ENCODE measurements at regions not wholly inside any gene's neighbourhood (a gene's known extent, or its start where the extent isn't known, plus 50 kb on each side); places are given as distances from the start of the nearest gene placed in this dataset.

- POLR2A ChIA-PET: no interaction called here
- Histone ChIP-seq H3K4me2 (replicated peaks; ENCODE audit: low read depth, low read length, poor library complexity, severe bottlenecking) (no peak overlapping the region), H3K79me2 (ENCODE audit: control insufficient read depth, insufficient read depth, low read length) (no peaks in the 10 kb centered on the region), H3K9ac (ENCODE audit: low read length) (no peak overlapping the region), H3K9me3 (ENCODE audit: control extremely low read depth in 1 of 3, control insufficient read depth in 2 of 3, insufficient read depth in 1 of 3, low read length in 2 of 3) (peaks cover 0 to 8% (median 0%) of the 10 kb centered on the region in 3 donors), H3K36me3 (replicated peaks in 1 of 2; ENCODE audit: control extremely low read depth in 1 of 2, control insufficient read depth in 1 of 2, extremely low read depth in 1 of 2, insufficient read depth in 2 of 2, low read length in 1 of 2) (no peaks in the 10 kb centered on the region), H3K27me3 (replicated peaks in 1 of 4; ENCODE audit: control extremely low read depth in 1 of 4, control insufficient read depth in 3 of 4, insufficient read depth in 4 of 4, low read length in 3 of 4) (no peaks in the 10 kb centered on the region), H2AFZ (ENCODE audit: insufficient read depth, low read depth, low read length, poor library complexity, severe bottlenecking) (no peak overlapping the region), H4K20me1 (ENCODE audit: control insufficient read depth, insufficient read depth, low read length, poor library complexity, severe bottlenecking) (no peaks in the 10 kb centered on the region), H3K4me1 (ENCODE audit: control insufficient read depth in 2 of 2, insufficient read depth in 2 of 2, low read length in 2 of 2) (no peaks in the 10 kb centered on the region), H3K4me3 (ENCODE audit: control extremely low read depth in 1 of 5, extremely low read depth in 1 of 5, insufficient read depth in 1 of 5, low read depth in 2 of 5, low read length in 4 of 5) (no peak overlapping the region), H3K27ac (ENCODE audit: low read length in 2 of 2) (no peak overlapping the region)
- no peak for ATAC-seq (ENCODE audit: low read depth)
- TF ChIP-seq EZH2 (IDR thresholded peaks at IDR 0.05; ENCODE audit: borderline replicate concordance, insufficient read depth, low read depth, low read length, poor library complexity, severe bottlenecking) (no peak), CTCF (IDR thresholded peaks at IDR 0.05) (no peak)
- DNase-seq: no peak
- H3K27me3 Mint-ChIP-seq: no peaks in the 10 kb centered on the region
- CTCF ChIA-PET: no interaction called here
- no peak overlapping the region for H3K27ac Mint-ChIP-seq
- intact Hi-C loops (cut with micrococcal nuclease): no loop called here
- WGBS (ENCODE audit: insufficient coverage): 46% methylated on average over 7 of the region's 10 CpGs
- H3K4me3 Mint-ChIP-seq: no peak overlapping the region
- H3K4me1 Mint-ChIP-seq: no peaks in the 10 kb centered on the region
- H3K9me3 Mint-ChIP-seq (ENCODE audit: insufficient read depth): no peaks in the 10 kb centered on the region
Measured at GRCh38 chr9:13787234-13787833, 507.8 kb upstream of the MPDZ start.

- H3K79me2 ChIP-seq (ENCODE audit: control insufficient read depth, insufficient read depth, low read length): no peaks in the 10 kb centered on the region
- TF ChIP-seq EZH2 (IDR thresholded peaks at IDR 0.05; ENCODE audit: borderline replicate concordance, insufficient read depth, low read depth, low read length, poor library complexity, severe bottlenecking) (no peak), CTCF (IDR thresholded peaks at IDR 0.05) (no peak)
Measured at GRCh38 chr9:13786711-13787110, 507.2 kb upstream of the MPDZ start.

More at GRCh38 chr9:13786711-13787110, 507.2 kb upstream of the MPDZ start:
- Mint-ChIP-seq H3K4me1 (no peaks in the 10 kb centered on the region), H3K27ac (no peak overlapping the region), H3K27me3 (no peaks in the 10 kb centered on the region), H3K9me3 (ENCODE audit: insufficient read depth) (no peaks in the 10 kb centered on the region), H3K4me3 (no peak overlapping the region)
- ChIA-PET POLR2A (no interaction called here), CTCF (no interaction called here)
- Histone ChIP-seq H3K4me1 (ENCODE audit: control insufficient read depth in 2 of 2, insufficient read depth in 2 of 2, low read length in 2 of 2) (no peaks in the 10 kb centered on the region), H3K27ac (ENCODE audit: low read length in 2 of 2) (no peak overlapping the region), H3K9ac (ENCODE audit: low read length) (no peak overlapping the region), H3K9me3 (ENCODE audit: control extremely low read depth in 1 of 3, control insufficient read depth in 2 of 3, insufficient read depth in 1 of 3, low read length in 2 of 3) (peaks cover 0 to 4% (median 0%) of the 10 kb centered on the region in 3 donors), H2AFZ (ENCODE audit: insufficient read depth, low read depth, low read length, poor library complexity, severe bottlenecking) (no peak overlapping the region), H3K4me2 (replicated peaks; ENCODE audit: low read depth, low read length, poor library complexity, severe bottlenecking) (no peak overlapping the region), H3K36me3 (replicated peaks in 1 of 2; ENCODE audit: control extremely low read depth in 1 of 2, control insufficient read depth in 1 of 2, extremely low read depth in 1 of 2, insufficient read depth in 2 of 2, low read length in 1 of 2) (no peaks in the 10 kb centered on the region), H3K27me3 (replicated peaks in 1 of 4; ENCODE audit: control extremely low read depth in 1 of 4, control insufficient read depth in 3 of 4, insufficient read depth in 4 of 4, low read length in 3 of 4) (no peaks in the 10 kb centered on the region), H4K20me1 (ENCODE audit: control insufficient read depth, insufficient read depth, low read length, poor library complexity, severe bottlenecking) (no peaks in the 10 kb centered on the region), H3K4me3 (ENCODE audit: control extremely low read depth in 1 of 5, extremely low read depth in 1 of 5, insufficient read depth in 1 of 5, low read depth in 2 of 5, low read length in 4 of 5) (no peak overlapping the region)
- ATAC-seq (ENCODE audit: low read depth) (no peak), DNase-seq (no peak)
- intact Hi-C loops (cut with micrococcal nuclease): no loop called here

Measured in B cell (primary cell).